ENCODE measurements at regions not wholly inside any gene's neighbourhood (a gene's known extent, or its start where the extent isn't known, plus 50 kb on each side); places are given as distances from the start of the nearest gene placed in this dataset.

GRCh38 chr16:51085271-51085670, 65.8 kb downstream of the SALL1 start:
- DNase-seq: no peak

GRCh38 chr16:51084074-51084928, 66.8 kb downstream of the SALL1 start:
- no peak for DNase-seq

GRCh38 chr16:51072591-51072990, 78.5 kb downstream of the SALL1 start:
- DNase-seq: no peak

GRCh38 chr16:51071326-51071725, 79.7 kb downstream of the SALL1 start:
- no peak for DNase-seq

- no peak for DNase-seq
Observed at GRCh38 chr16:51067352-51067751, 83.7 kb downstream of the SALL1 start.

- DNase-seq: no peak
Observed at GRCh38 chr16:51062039-51062438, 89.0 kb downstream of the SALL1 start.

GRCh38 chr16:51061328-51061727, 89.7 kb downstream of the SALL1 start:
- no peak for DNase-seq

- DNase-seq: no peak
Observed at GRCh38 chr16:51057969-51058337, 93.1 kb downstream of the SALL1 start.

GRCh38 chr16:51057102-51057793, 93.8 kb downstream of the SALL1 start:
- DNase-seq: no peak

- DNase-seq: no peak
Observed at GRCh38 chr16:51056331-51056730, 94.7 kb downstream of the SALL1 start.

GRCh38 chr16:51055434-51055833, 95.6 kb downstream of the SALL1 start:
- no peak for DNase-seq

GRCh38 chr16:51053775-51054174, 97.3 kb downstream of the SALL1 start:
- no peak for DNase-seq

- DNase-seq: no peak
Observed at GRCh38 chr16:51051671-51052070, 99.4 kb downstream of the SALL1 start.

- no peak for DNase-seq
Observed at GRCh38 chr16:51050377-51050706, 100.7 kb downstream of the SALL1 start.

- no peak for DNase-seq
Observed at GRCh38 chr16:51049678-51050376, 101.2 kb downstream of the SALL1 start.

GRCh38 chr16:51049276-51049675, 101.8 kb downstream of the SALL1 start:
- DNase-seq: no peak

GRCh38 chr16:51048544-51048943, 102.5 kb downstream of the SALL1 start:
- DNase-seq: no peak

GRCh38 chr16:51045794-51046193, 105.3 kb downstream of the SALL1 start:
- DNase-seq: no peak

GRCh38 chr16:51045186-51045585, 105.9 kb downstream of the SALL1 start:
- DNase-seq: no peak

GRCh38 chr16:51041546-51041945, 109.5 kb downstream of the SALL1 start:
- DNase-seq: no peak

- no peak for DNase-seq
Observed at GRCh38 chr16:51040637-51041036, 110.4 kb downstream of the SALL1 start.

- no peak for DNase-seq
Observed at GRCh38 chr16:51039638-51040331, 111.3 kb downstream of the SALL1 start.

GRCh38 chr16:51035711-51036110, 115.4 kb downstream of the SALL1 start:
- no peak for DNase-seq

Data from DMS53 (cell line).